SK-N-SH treated with all-trans-retinoic acid at 6 μM for 48 hours (cell line): ENCODE measurements at regions not wholly inside any gene's neighbourhood (a gene's known extent, or its start where the extent isn't known, plus 50 kb on each side); places are given as distances from the start of the nearest gene placed in this dataset.

Experiments
- TCF4 ChIP-seq: fragments of 250-450 bp; sonication (Bioruptor Pico); IDR thresholded peaks from 2 replicates; pipeline ENCODE4 v1.8.0; 2021; ENCODE audit warnings: mild to moderate bottlenecking, moderate library complexity, borderline replicate concordance
- ZNF565 ChIP-seq: fragments of 450-650 bp; formaldehyde crosslinking; conservative IDR thresholded peaks from 2 replicates; pipeline ENCODE4 v1.5.0; 2020; ENCODE audit warnings: low read depth, mild to moderate bottlenecking, moderate library complexity
- TF ChIP-seq, protein P1 (sequence below): fragments of 250-450 bp; sonication (Bioruptor Pico); IDR thresholded peaks from 2 replicates; pipeline ENCODE4 v1.8.0; 2020; ENCODE audit warnings: mild to moderate bottlenecking, moderate library complexity, borderline replicate concordance
- TF ChIP-seq, protein P2 (sequence below): fragments of 250-450 bp; sonication (Bioruptor Pico); IDR thresholded peaks from 2 replicates; pipeline ENCODE4 v1.5.1; 2020; ENCODE audit warnings: low read depth, mild to moderate bottlenecking, moderate library complexity

DNA sequence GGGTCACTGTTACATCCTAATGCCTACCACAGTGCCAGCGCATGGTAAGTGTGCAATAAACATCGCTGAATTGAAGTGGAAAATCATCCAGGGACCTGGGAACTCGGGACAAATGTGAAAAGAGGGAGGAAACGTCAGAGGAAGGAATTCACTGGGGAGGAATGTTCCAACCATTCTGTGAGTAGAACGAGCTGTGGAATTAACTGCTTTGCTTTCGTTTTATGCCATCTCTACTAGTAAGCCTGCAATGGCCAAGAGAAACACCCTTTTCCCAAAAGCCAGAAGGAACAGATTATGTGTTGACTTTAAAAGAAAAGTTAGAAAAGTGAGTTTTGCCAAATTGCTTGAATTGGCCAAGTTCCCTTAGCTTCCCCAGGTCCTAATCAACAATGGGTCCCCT, 1044.9 kb downstream of the TYW1 start:
- TF ChIP-seq, protein P1, sequence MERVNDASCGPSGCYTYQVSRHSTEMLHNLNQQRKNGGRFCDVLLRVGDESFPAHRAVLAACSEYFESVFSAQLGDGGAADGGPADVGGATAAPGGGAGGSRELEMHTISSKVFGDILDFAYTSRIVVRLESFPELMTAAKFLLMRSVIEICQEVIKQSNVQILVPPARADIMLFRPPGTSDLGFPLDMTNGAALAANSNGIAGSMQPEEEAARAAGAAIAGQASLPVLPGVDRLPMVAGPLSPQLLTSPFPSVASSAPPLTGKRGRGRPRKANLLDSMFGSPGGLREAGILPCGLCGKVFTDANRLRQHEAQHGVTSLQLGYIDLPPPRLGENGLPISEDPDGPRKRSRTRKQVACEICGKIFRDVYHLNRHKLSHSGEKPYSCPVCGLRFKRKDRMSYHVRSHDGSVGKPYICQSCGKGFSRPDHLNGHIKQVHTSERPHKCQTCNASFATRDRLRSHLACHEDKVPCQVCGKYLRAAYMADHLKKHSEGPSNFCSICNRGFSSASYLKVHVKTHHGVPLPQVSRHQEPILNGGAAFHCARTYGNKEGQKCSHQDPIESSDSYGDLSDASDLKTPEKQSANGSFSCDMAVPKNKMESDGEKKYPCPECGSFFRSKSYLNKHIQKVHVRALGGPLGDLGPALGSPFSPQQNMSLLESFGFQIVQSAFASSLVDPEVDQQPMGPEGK (CRISPR knock-in tag) = no peak
- no peak for TF ChIP-seq ZNF565 (CRISPR knock-in tag)
- TF ChIP-seq, protein P2, sequence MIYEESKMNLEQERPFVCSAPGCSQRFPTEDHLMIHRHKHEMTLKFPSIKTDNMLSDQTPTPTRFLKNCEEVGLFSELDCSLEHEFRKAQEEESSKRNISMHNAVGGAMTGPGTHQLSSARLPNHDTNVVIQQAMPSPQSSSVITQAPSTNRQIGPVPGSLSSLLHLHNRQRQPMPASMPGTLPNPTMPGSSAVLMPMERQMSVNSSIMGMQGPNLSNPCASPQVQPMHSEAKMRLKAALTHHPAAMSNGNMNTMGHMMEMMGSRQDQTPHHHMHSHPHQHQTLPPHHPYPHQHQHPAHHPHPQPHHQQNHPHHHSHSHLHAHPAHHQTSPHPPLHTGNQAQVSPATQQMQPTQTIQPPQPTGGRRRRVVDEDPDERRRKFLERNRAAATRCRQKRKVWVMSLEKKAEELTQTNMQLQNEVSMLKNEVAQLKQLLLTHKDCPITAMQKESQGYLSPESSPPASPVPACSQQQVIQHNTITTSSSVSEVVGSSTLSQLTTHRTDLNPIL (CRISPR knock-in tag) = no peak
- no peak for TF ChIP-seq TCF4 (CRISPR knock-in tag)
